KOPT-K1 (cell line): ENCODE measurements at regions not wholly inside any gene's neighbourhood (a gene's known extent, or its start where the extent isn't known, plus 50 kb on each side); places are given as distances from the start of the nearest gene placed in this dataset.
"Not testable (repeated sequence)": the region's sequence is repeated elsewhere in the genome, so short reads cannot be mapped to it uniquely, and the experiment has no call there.

Source experiments
- H3K27ac ChIP-seq: fragments of 200-600 bp; sonication (generic); 2 replicates; pipeline ENCODE4 v1.5.1; 2016; ENCODE audit warnings: antibody characterized with exemption, mild to moderate bottlenecking, low read depth, low read length; ENCODE audit not compliant: poor library complexity, severe bottlenecking
- H3K36me3 ChIP-seq: fragments of 200-600 bp; sonication (generic); 2 replicates; pipeline ENCODE4 v1.5.1; 2017; ENCODE audit warnings: antibody characterized with exemption, mild to moderate bottlenecking, low read length, moderate library complexity; ENCODE audit not compliant: insufficient read depth
- H3K9me3 ChIP-seq: fragments of 200-600 bp; sonication (generic); 2 replicates; pipeline ENCODE4 v1.5.1; 2017; ENCODE audit warnings: antibody characterized with exemption, low read length, mild to moderate bottlenecking; ENCODE audit not compliant: insufficient read depth, poor library complexity, severe bottlenecking

DNA sequence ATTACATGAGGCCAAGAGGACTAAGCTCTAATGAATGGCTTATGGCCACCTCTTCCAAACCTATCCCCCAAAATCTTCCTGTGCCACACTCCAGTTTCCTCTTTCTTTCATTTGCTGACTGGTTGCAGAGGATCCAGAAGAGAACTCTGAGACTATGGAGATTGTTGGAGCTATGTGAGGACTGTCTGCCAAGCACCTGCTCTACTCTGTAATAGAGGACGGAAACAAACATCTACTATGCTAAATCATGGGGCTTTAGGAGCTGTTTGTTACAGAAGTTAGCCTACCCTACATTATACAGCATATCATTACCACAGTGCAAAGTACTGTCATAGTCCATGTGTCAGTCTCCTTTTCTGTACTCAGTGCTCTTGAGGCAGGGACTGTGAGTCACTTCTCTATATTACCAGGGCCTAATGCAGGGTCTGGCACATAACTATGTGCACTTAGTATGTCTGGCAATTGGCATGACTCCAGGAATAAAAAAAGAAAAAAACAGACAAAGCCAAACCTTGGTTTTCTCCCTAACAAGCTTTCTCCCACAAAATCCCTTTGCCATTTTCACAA, 95.1 kb downstream of the RPAP3 start:
- Histone ChIP-seq H3K9me3 (peaks cover 59% of the 10 kb centered on the region), H3K36me3 (no peaks in the 10 kb centered on the region), H3K27ac (no peak overlapping the region)

DNA sequence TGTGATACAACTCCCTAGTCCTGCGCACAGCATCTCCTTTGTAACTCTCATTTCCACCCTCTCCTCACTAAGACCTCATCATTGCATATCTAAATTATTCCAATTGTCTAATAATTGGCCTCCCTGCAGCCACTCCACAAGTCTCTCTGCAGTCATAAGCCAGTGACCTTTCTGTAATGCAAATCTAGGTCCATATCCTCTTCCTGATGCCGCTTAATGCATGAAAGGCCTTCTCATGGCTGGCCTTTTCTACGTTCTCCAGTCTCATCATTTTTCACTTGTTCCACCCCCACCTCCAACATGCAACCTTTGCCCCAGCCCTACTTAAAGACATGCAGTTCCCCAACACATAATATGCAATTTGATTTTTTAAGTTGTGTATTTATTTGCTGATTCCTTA, 96.0 kb downstream of the RPAP3 start:
- no peaks in the 10 kb centered on the region for H3K36me3 ChIP-seq
- no peak overlapping the region for H3K27ac ChIP-seq
- peaks cover 68% of the 10 kb centered on the region for H3K9me3 ChIP-seq

DNA sequence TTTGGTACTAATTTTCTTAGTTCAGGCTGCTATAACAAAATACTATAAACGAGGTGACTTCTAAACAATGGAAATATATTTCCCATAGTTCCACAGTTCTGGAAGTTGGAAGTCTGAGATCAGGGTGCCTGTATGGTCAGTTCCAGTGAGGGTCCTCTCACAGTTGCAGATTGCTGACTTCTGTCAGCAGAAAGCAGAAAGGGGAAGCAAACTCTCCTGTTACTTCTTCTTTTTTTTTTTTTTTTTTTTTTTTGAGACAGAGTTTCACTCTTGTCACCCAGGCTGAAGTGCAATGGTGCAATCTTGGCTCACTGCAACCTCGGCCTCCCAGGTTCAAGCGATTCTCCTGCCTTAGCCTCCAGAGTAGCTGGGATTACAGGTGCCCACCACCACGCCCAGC, 97.2 kb downstream of the RPAP3 start:
- peaks cover 63% of the 10 kb centered on the region for H3K9me3 ChIP-seq
- not testable (repeated sequence) for H3K36me3 ChIP-seq, H3K27ac ChIP-seq

DNA sequence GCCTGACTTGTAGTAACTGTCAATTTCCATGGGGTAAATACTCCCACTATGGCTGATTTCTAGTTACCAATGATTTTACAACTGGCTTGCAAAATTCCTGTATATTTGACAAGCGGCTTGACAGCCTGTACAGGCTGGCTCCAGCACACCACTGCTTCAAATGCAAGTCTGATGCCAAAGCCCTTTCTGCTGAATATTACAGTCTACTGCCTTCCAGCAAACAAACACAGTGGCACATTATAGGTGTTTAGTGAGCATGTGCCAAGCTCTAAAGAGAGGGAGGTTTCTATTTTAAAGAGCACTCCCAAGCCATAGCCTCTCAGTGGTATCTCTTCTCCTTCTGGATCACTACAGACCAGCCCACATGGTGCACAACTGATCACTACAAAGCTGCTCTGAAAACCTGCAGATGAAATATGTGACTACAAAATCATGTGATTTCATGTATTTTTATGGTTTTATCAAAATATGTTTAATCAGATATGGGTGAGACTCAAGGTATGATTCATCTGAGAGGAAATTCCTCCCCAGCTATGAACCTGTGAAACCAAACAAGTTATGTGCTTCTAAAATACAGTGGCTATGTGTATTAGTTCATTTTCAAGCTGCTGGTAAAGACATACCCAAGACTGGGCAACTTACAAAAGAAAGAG, 101.5 kb downstream of the RPAP3 start:
- Histone ChIP-seq H3K36me3 (no peaks in the 10 kb centered on the region), H3K27ac (no peak overlapping the region), H3K9me3 (peaks cover 35% of the 10 kb centered on the region)

DNA sequence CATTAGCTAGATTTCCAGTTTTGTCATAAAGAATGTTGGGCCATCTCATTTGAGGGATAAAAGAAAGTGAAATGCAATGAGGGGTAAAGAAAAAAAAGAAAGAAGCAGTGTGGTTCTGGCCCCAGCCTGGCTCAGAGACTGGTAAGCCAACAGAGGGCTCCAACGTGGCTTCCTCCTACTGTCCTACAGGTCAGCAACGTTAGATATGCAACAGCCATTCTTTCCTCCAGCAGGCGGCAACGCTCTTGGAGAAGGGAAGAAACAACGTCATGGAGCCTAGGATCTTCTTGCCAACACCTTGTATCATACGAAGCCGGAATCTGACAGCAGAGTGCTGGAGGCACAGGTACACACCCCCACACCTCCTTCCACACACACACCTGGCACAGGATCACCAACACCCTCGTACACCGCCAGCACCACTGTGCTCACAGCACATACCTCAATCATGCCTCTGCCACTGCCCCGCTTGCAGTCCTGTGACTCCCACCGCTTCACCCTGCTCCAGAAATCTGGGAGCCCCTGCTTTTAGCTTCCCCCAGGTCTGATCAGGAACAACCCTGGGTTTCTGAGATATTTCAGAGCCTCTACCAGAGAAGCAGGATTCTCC, 102.8 kb downstream of the RPAP3 start:
- H3K9me3 ChIP-seq, result peaks cover 38% of the 10 kb centered on the region
- H3K27ac ChIP-seq, result no peak overlapping the region
- H3K36me3 ChIP-seq, result no peaks in the 10 kb centered on the region

DNA sequence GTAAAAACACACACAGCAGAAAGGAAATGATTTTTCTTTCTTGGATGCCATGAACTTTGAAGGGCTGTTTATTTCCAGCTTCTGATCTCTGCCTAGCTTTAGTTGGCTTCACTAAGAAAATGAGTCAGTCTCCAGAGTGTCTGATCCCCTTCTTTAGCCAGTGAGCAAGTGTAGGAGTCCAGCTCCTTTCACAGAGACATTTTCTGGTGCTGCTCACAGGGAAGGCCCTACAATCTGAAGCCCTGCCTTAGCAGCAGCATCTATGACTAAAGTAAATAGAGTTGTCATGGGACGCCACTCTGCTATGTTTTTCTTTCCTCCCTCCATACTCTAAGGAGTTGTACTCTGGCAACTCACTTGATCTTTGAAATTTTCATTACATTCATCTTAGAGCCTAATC, 103.5 kb downstream of the RPAP3 start:
- Histone ChIP-seq H3K9me3 (peaks cover 31% of the 10 kb centered on the region), H3K27ac (no peak overlapping the region)

DNA sequence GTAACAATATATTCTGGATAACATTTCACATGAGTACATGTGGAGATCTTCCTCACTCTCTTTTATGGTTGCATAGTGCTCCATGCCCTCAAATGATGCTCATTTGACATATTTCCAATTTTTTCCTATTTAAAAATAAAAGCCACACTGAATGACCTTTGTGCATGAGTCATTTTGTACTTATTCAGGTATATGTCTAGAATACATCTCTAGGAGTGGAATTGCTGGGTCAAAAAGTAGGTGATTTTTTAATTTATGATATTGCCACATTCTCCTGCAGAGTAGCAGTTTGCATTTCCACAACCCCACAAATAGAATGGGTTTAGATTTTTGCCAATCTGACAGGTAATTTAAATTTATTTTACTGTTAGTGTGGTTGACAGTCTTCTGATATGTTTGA, 104.8 kb downstream of the RPAP3 start:
- H3K27ac ChIP-seq, result no peak overlapping the region
- no peaks in the 10 kb centered on the region for H3K36me3 ChIP-seq
- peaks cover 19% of the 10 kb centered on the region for H3K9me3 ChIP-seq

More for the DNA sequence above, 103.5 kb downstream of the RPAP3 start:
- H3K36me3 ChIP-seq, result no peaks in the 10 kb centered on the region

DNA sequence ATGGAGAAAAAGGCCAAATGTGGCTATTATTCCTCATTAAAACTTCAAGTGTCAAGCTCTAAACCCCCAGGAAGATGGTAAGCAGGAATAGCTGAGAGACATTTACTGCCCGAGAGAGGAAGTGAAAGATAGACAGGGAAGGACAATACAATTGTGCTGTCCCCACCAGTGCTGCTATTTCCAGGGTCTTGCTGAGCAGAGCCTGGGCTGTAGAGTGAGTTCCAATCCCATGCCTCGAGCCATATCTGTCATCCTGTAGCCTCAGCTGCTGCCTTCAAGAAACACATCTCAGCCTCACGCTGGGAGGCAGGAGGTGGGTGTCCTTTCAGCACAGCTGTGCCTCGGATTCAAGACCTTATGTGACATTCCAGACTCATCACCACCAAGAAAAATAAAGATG, 114.0 kb downstream of the RPAP3 start:
- Histone ChIP-seq H3K27ac (no peak overlapping the region), H3K9me3 (no peaks in the 10 kb centered on the region), H3K36me3 (no peaks in the 10 kb centered on the region)

DNA sequence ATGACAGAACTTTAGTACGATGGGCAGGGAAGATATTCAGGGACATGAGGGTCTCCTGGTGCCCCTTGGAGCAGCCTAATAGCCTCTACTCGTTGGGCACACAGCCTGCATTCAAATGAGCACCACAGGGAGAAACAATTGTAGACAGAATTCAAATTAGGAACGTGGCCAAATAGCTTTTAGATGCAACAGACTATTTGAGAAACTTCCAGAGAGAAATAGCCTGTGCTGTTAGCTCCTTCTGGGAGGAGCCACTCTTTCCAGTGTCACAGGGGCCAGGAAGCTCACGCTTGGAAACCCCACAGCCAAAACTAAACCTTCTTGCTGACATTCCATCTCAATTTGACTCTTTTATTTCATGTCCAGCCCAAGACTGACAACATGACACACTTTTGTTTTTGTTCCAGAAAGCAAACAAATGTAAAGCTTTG, 114.5 kb downstream of the RPAP3 start:
- no peaks in the 10 kb centered on the region for H3K36me3 ChIP-seq
- H3K9me3 ChIP-seq, result no peaks in the 10 kb centered on the region
- no peak overlapping the region for H3K27ac ChIP-seq

DNA sequence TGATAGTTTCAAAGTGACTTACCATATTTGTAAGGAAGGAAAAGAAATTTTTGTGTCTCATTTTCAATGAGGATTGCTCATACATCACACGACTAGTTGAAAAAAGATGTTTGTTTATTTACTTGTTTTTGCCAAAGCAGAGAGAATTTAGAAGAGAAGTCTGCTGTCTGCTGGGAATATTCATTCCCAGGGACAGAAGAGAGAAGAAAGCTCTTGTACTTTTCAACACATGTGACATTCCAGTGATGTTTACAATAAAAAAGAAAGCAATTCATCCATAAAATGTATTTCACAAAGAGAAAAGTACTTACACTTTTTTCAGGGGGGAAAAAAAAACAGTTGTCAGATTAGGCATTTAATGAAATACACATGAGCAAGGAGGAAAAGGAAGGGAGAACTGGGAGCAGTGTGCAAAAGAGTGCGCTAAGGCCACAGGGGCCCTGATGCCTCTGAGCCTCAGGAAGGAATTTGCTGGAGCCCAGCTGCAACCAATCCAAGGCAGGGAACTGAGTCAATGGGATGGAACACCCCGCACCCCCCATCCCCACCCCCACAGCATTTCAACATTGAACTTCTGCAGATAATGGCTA, 115.0 kb downstream of the RPAP3 start:
- H3K9me3 ChIP-seq, result no peaks in the 10 kb centered on the region
- no peak overlapping the region for H3K27ac ChIP-seq
- no peaks in the 10 kb centered on the region for H3K36me3 ChIP-seq

DNA sequence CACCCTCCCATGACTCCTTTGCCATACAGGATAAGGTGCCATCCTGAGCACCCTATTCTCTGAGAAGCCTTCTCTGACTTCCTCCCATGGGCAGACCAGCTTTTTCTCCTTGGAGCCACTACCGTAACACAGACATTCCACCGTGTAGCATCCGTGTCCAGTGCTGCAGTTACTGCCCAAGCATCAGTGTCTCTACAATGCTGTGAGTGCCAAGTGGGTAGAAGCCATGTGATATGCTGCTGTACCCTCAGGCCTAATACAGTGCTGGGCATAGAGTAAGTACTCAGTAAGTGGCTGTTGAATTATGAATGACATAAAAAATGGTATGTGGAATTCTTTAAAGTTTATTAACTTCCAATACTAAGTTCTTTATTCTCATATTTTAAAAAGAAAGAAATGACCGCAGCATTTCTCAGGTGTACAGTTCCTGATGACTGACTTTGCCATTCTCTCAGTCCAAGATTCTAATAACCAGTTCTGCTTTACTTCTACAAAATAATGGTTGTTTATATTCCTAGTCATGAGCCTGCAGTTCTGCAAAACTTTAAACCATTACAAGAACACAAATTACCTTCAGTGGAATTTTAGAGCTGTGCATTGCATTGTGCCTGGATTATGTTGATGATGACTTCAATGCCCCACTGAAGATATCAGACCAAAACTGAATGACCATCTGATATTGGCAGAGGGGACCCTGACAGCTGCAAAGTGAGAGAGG, 118.7 kb downstream of the RPAP3 start:
- no peaks in the 10 kb centered on the region for H3K9me3 ChIP-seq

DNA sequence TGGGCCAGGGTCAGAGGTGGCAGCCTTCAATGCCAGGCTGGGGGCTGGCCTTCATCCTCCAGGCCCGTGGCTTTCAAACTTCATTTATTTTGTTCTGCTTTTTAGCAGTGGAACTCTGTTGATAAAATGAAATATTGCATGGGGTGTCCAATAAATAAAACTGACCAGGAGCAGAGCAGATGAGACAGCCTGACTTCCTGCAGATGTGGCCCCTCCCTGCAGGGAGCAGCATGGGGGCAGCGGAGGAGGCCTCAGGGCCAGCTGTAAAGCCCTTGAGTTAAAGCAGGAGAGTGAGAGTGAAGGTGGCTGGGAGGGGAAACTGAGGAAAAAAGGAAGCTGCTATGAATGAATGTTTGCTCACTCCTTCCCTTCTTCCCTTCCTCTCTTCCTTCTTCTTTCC, 120.3 kb downstream of the RPAP3 start:
- Histone ChIP-seq H3K27ac (no peak overlapping the region), H3K36me3 (no peaks in the 10 kb centered on the region), H3K9me3 (no peaks in the 10 kb centered on the region)

More for the DNA sequence above, 118.7 kb downstream of the RPAP3 start:
- H3K27ac ChIP-seq, result no peak overlapping the region
- H3K36me3 ChIP-seq, result no peaks in the 10 kb centered on the region

DNA sequence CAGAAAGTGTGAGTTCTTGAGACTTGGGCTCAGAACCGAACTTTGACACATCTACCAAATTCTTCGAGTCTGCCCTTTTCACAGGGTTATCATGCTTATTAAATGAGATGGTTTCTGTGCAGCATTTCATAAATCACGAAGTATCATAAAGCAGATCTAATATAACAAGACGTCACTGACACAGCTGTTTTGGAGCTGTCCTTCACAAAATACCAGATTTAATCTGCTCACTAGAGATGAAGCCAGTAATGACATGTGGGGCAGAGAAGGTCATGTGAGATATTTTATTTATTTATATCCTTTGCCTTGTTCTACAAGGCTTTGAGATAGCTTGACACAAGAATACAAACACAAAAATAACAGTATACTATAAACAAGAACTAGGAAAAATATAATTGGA, 127.0 kb downstream of the RPAP3 start:
- H3K27ac ChIP-seq, result no peak overlapping the region
- no peaks in the 10 kb centered on the region for H3K36me3 ChIP-seq
- no peaks in the 10 kb centered on the region for H3K9me3 ChIP-seq

DNA sequence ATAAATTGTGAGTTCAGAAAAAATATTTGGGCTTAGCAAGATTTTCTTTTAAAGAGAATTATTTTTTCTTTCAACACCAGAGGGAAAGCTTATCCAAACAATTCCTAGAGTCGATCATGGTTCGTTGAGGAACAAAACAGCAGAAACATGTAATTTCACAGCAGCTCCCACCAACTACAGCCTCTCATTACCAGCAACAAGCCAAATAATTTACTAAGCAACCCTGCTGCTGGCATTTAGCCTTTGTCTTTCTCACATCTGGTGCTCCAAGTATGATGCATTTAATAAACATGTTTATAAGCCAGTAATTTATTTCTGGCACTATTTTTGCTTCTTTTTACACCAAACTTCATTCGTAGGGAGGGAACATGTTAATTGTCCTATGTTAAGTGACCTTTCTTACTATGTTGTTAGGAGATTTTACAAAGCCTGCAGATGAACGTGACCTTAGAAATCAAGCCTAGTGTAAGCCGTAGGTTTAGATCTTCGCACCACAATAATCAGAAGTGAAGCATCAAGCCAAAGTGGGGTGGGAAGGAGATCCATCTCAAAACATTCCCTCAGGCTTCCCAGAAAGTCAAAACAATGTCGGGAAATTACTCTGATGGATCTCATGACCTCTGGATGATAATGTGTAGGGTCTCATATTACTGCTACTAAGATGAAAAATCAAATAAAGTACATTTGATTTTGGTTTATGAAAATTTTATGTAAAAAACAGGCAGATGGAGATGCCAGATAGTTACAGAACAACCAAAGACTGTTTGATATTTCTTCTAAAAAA, 128.4 kb downstream of the RPAP3 start:
- no peaks in the 10 kb centered on the region for H3K9me3 ChIP-seq
- no peak overlapping the region for H3K27ac ChIP-seq
- H3K36me3 ChIP-seq, result no peaks in the 10 kb centered on the region
